ENCODE measurements at regions not wholly inside any gene's neighbourhood (a gene's known extent, or its start where the extent isn't known, plus 50 kb on each side); places are given as distances from the start of the nearest gene placed in this dataset.
"Not testable (repeated sequence)": the region's sequence is repeated elsewhere in the genome, so short reads cannot be mapped to it uniquely, and the experiment has no call there.

GRCh38 chr13:105894697-105895096, 640.8 kb downstream of the EFNB2 start:
- DNase-seq (ENCODE audit: low read depth in 2 of 2), result no peak

- no peak for DNase-seq (ENCODE audit: low read depth in 2 of 2)
Measured at GRCh38 chr13:105890509-105890908, 645.0 kb downstream of the EFNB2 start.

GRCh38 chr13:105878119-105878700, 657.3 kb downstream of the EFNB2 start:
- DNase-seq (ENCODE audit: low read depth in 2 of 2), result peak; percentile 46 to 85

GRCh38 chr13:105874814-105875213, 660.6 kb downstream of the EFNB2 start:
- DNase-seq (ENCODE audit: low read depth in 2 of 2), result no peak

- DNase-seq (ENCODE audit: low read depth in 2 of 2), result no peak
Measured at GRCh38 chr13:105871768-105872167, 663.7 kb downstream of the EFNB2 start.

- no peak for DNase-seq (ENCODE audit: low read depth in 2 of 2)
Measured at GRCh38 chr13:105871326-105871725, 664.1 kb downstream of the EFNB2 start.

- DNase-seq (ENCODE audit: low read depth in 2 of 2), result no peak
Measured at GRCh38 chr13:105863300-105863920, 672.1 kb downstream of the EFNB2 start.

GRCh38 chr13:105848494-105848893, 687.0 kb downstream of the EFNB2 start:
- DNase-seq (ENCODE audit: low read depth in 2 of 2), result no peak

- DNase-seq (ENCODE audit: low read depth in 2 of 2), result peak in 1 of 2 donors; percentile 58
Measured at GRCh38 chr13:105847527-105848291, 687.8 kb downstream of the EFNB2 start.

GRCh38 chr13:105846923-105847322, 688.5 kb downstream of the EFNB2 start:
- no peak for DNase-seq (ENCODE audit: low read depth in 2 of 2)

- no peak for DNase-seq (ENCODE audit: low read depth in 2 of 2)
Measured at GRCh38 chr13:105841286-105841685, 694.2 kb downstream of the EFNB2 start.

GRCh38 chr13:105838231-105838630, 697.2 kb downstream of the EFNB2 start:
- DNase-seq (ENCODE audit: low read depth in 2 of 2), result no peak

- DNase-seq (ENCODE audit: low read depth in 2 of 2), result not testable (repeated sequence)
Measured at GRCh38 chr13:105837295-105837694, 698.2 kb downstream of the EFNB2 start.

GRCh38 chr13:105830821-105831220, 704.6 kb downstream of the EFNB2 start:
- DNase-seq (ENCODE audit: low read depth in 2 of 2), result no peak

GRCh38 chr13:105827111-105827809, 708.2 kb downstream of the EFNB2 start:
- DNase-seq (ENCODE audit: low read depth in 2 of 2), result no peak

GRCh38 chr13:105825071-105825470, 710.4 kb downstream of the EFNB2 start:
- DNase-seq (ENCODE audit: low read depth in 2 of 2), result no peak

GRCh38 chr13:105821337-105821736, 714.1 kb downstream of the EFNB2 start:
- no peak for DNase-seq (ENCODE audit: low read depth in 2 of 2)

GRCh38 chr13:105820415-105820814, 715.0 kb downstream of the EFNB2 start:
- no peak for DNase-seq (ENCODE audit: low read depth in 2 of 2)

GRCh38 chr13:105817498-105817897, 718.0 kb downstream of the EFNB2 start:
- no peak for DNase-seq (ENCODE audit: low read depth in 2 of 2)

GRCh38 chr13:105816994-105817393, 718.5 kb downstream of the EFNB2 start:
- no peak for DNase-seq (ENCODE audit: low read depth in 2 of 2)

- no peak for DNase-seq (ENCODE audit: low read depth in 2 of 2)
Measured at GRCh38 chr13:105814902-105815250, 720.6 kb downstream of the EFNB2 start.

- no peak for DNase-seq (ENCODE audit: low read depth in 2 of 2)
Measured at GRCh38 chr13:105814219-105814901, 721.1 kb downstream of the EFNB2 start.
